ENCODE measurements at regions not wholly inside any gene's neighbourhood (a gene's known extent, or its start where the extent isn't known, plus 50 kb on each side); places are given as distances from the start of the nearest gene placed in this dataset.
A peak's percentile ranks its signal among the peaks of the same experiment; 100 is the strongest.
"Not testable (repeated sequence)": the region's sequence is repeated elsewhere in the genome, so short reads cannot be mapped to it uniquely, and the experiment has no call there.

DNA sequence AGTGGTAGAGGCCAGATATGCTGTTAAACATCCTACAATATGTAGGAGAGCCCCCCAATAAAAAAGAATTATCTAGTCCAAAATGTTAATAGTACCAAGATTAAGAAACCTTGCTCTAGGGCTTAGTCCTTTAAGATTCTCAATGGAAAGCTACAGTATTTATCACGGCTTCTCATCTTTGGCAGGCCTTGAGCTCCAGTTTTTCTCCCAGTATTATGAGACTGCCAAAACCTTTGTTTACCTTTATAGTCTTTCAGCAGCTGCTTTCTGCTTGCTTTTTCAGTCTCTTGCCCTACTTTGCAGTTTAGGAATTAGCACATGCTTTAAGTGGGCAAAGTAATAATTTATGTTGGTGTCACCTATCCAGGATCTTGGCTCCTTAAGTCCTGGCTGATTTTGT, 59.7 kb downstream of the NHLRC1 start:
- DNase-seq (ENCODE audit: low read depth, low spot score) = no peak

GRCh38 chr6:18058429-18058828, 64.0 kb downstream of the NHLRC1 start:
- no peak for DNase-seq (ENCODE audit: low read depth, low spot score)

GRCh38 chr6:18055714-18056382, 66.6 kb downstream of the NHLRC1 start:
- DNase-seq (ENCODE audit: low read depth, low spot score) = no peak

DNA sequence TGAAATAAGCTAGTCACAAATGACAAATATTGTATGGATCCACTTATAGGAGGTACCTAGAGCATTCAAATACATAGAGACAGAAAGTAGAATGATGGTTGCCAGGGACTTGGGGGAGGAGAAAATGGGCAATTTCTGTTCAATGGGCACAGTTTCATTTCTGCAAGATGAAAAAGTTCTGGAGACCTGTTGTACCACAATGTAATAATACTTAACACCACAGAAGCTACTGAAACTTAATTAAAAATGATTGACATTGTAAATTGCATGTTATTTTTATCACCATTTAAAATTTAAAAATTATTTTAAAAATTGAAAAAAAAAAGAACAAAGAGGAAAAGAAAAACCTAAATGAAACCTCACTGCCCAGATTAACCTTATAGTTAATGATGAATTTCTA, 67.4 kb downstream of the NHLRC1 start:
- DNase-seq (ENCODE audit: low read depth, low spot score) = no peak

GRCh38 chr6:18053555-18054445, 66.4 kb upstream of the KIF13A start:
- DNase-seq (ENCODE audit: low read depth, low spot score) = no peak

DNA sequence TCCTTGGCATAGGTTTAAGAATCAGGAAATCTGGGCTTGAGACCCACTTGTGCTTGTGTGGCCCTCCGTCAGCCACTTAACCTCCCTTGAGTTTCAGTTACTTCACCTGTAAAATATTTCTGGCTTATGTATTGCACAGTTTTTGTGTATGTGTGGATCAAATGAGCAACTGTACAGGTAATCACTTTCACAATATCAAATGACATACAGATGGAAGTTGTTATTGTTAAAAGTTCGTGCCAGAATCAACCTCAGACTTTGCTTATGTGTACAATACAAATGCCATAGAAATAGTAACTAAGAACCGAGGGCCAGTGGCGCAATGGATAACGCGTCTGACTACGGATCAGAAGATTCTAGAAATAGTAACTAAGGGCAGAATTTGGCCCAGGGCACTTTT, 65.6 kb upstream of the KIF13A start:
- peak; percentile 4 for DNase-seq (ENCODE audit: low read depth, low spot score)

GRCh38 chr6:18049646-18050045, 62.2 kb upstream of the KIF13A start:
- DNase-seq (ENCODE audit: low read depth, low spot score) = no peak

GRCh38 chr6:18048953-18049630, 61.7 kb upstream of the KIF13A start:
- no peak for DNase-seq (ENCODE audit: low read depth, low spot score)

DNA sequence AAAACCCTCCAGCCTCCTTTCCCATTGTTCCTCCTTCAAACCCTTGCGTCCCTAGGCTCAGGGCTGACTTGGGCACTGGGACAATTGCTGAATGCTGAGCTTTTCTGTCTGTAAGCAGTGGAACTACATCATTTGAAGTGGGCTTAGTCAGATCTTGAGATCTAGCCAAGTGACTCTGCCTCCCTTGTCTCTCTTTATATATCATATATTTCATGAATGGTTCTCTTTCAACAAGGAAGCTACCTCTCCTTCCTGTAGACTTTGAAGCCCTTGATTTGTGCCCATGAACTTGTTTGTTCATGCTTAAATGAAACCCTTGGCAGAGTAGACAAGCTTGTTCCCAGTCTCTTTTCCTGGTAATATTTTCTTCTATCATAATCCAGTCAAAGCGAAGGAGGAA, 60.0 kb upstream of the KIF13A start:
- no peak for DNase-seq (ENCODE audit: low read depth, low spot score)

- DNase-seq (ENCODE audit: low read depth, low spot score) = no peak
These were observed 58.1 kb upstream of the KIF13A start for GRCh38 chr6:18045507-18045906.

DNA sequence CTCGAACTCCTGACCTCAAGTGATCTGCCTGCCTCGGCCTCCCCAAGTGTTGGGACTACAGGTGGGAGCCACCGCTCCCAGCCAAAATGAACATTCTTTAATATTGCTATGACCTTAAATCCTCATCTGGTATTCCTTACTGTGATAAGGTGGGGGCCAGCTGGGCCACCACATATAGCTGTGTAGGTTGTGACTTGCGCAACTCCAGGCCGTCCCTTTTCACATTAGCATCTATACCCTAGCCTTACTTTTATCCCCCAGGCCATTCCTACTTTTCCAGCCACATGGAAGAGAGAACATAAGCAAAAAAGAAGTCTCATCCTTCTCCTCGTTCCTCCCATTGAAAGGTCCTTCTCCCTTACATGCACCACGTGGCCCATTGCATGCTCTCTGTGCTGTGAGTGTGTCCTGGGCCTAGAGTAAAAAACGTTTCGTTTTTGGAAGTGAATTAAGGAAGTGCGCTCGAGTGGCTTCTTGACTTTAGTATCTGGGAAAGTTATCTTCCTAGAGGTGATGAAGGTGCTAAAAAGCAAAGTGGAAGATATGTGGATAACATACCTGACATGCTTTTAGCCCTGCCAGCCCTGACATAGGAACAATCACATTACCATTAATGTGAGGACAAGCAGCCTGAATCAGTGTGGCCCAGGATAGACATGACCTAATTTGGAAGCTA, 56.8 kb upstream of the KIF13A start:
- no peak for DNase-seq (ENCODE audit: low read depth, low spot score)

DNA sequence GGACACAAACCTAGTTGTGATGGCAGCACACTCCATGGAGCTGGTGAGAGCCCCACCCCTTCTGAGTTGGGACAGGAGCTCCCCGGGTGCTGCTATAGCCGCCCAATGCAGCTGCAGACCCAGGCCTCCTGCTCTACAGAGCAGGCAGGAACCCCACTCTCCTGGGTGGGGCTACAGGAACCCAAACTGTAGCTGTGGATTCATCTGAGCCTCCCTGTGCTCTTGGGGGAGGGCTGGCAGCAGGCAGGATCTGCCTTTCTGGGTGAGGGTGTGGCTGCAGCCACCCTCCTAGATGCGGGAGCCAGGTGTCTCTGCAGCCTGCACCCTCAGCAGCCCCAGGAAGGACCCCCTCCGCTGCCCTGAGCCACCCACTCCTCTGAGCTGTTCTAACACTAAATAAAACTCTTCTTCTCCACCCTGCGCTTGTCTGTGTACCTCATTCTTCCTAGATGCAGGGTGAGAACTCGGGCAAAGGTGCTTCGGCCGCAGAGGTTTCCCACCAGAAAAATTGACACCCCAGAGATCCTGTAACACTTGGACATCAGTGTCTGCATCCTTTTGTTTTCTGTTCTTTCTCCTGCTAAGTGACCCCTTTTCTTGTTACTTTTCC, 55.2 kb upstream of the KIF13A start:
- no peak for DNase-seq (ENCODE audit: low read depth, low spot score)

GRCh38 chr6:18039481-18039880, 52.0 kb upstream of the KIF13A start:
- DNase-seq (ENCODE audit: low read depth, low spot score) = no peak

GRCh38 chr6:18038235-18038634, 50.8 kb upstream of the KIF13A start:
- not testable (repeated sequence) for DNase-seq (ENCODE audit: low read depth, low spot score)
